T-helper 2 cell treated with Interferon-gamma antibody and Interleukin-4, amounts not matched to agents 100 ng/mL and 5 ng/mL, for 36 hours (primary cell): ENCODE measurements at regions not wholly inside any gene's neighbourhood (a gene's known extent, or its start where the extent isn't known, plus 50 kb on each side); places are given as distances from the start of the nearest gene placed in this dataset.

Source experiments
- intact Hi-C: fragments of 100-400 bp; cut with micrococcal nuclease; formaldehyde crosslinking; loops from one replicate; pipeline ENCODE4 v1.15.1; 2023

GRCh38 chr2:237243487-237243886 is 157.8 kb downstream of the COPS8 start:
- intact Hi-C loops = no loop called here

- intact Hi-C loops = no loop called here
These were observed 158.5 kb downstream of the COPS8 start for GRCh38 chr2:237244178-237244577.

- intact Hi-C loops = no loop called here
These were observed 159.4 kb downstream of the COPS8 start for GRCh38 chr2:237244976-237245646.

- intact Hi-C loops = no loop called here
These were observed 163.4 kb downstream of the COL6A3 start for GRCh38 chr2:237250599-237250998.

GRCh38 chr2:237251986-237252385 is 162.0 kb downstream of the COL6A3 start:
- intact Hi-C loops = no loop called here

- intact Hi-C loops = no loop called here
These were observed 160.8 kb downstream of the COL6A3 start for GRCh38 chr2:237253046-237253702.

- intact Hi-C loops = no loop called here
These were observed 159.5 kb downstream of the COL6A3 start for GRCh38 chr2:237254369-237254861.

- intact Hi-C loops = no loop called here
These were observed 158.9 kb downstream of the COL6A3 start for GRCh38 chr2:237254911-237255578.

GRCh38 chr2:237256887-237257286 is 157.1 kb downstream of the COL6A3 start:
- intact Hi-C loops = no loop called here

GRCh38 chr2:237257471-237257951 is 156.5 kb downstream of the COL6A3 start:
- intact Hi-C loops = no loop called here

- intact Hi-C loops = no loop called here
These were observed 155.8 kb downstream of the COL6A3 start for GRCh38 chr2:237258116-237258515.

- intact Hi-C loops = no loop called here
These were observed 155.3 kb downstream of the COL6A3 start for GRCh38 chr2:237258615-237259014.

GRCh38 chr2:237259201-237259600 is 154.8 kb downstream of the COL6A3 start:
- intact Hi-C loops = no loop called here

GRCh38 chr2:237260039-237260620 is 153.8 kb downstream of the COL6A3 start:
- intact Hi-C loops = no loop called here

- intact Hi-C loops = no loop called here
These were observed 153.3 kb downstream of the COL6A3 start for GRCh38 chr2:237260686-237261085.

- intact Hi-C loops = no loop called here
These were observed 152.6 kb downstream of the COL6A3 start for GRCh38 chr2:237261327-237261726.

GRCh38 chr2:237262838-237263771 is 150.9 kb downstream of the COL6A3 start:
- intact Hi-C loops = no loop called here

GRCh38 chr2:237264480-237265219 is 149.3 kb downstream of the COL6A3 start:
- intact Hi-C loops = no loop called here

- intact Hi-C loops = no loop called here
These were observed 145.8 kb downstream of the COL6A3 start for GRCh38 chr2:237268004-237268708.
